ENCODE measurements at regions not wholly inside any gene's neighbourhood (a gene's known extent, or its start where the extent isn't known, plus 50 kb on each side); places are given as distances from the start of the nearest gene placed in this dataset.
"Not testable (repeated sequence)": the region's sequence is repeated elsewhere in the genome, so short reads cannot be mapped to it uniquely, and the experiment has no call there.

DNA sequence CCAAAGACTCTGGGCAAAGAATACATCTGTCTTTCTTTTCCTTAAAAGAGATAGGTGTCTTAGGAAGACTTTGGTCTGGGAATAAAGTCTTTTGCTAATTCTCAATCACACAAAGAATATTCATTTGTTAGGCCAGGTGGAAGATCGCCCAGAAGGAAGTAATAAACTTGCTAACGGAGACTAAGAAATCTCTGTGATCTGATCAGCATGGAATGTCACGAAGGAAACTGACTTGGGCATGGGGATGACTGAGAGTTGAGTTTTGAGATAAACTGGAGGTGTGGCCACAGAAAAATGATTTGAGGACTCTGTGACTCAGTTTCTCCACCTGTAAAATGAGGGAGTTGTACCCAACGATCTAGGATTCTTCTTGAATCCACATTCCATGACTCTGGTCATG, 161.1 kb upstream of the SVIL start:
- peak; percentile 44 for DNase-seq (ENCODE audit: low spot score)

DNA sequence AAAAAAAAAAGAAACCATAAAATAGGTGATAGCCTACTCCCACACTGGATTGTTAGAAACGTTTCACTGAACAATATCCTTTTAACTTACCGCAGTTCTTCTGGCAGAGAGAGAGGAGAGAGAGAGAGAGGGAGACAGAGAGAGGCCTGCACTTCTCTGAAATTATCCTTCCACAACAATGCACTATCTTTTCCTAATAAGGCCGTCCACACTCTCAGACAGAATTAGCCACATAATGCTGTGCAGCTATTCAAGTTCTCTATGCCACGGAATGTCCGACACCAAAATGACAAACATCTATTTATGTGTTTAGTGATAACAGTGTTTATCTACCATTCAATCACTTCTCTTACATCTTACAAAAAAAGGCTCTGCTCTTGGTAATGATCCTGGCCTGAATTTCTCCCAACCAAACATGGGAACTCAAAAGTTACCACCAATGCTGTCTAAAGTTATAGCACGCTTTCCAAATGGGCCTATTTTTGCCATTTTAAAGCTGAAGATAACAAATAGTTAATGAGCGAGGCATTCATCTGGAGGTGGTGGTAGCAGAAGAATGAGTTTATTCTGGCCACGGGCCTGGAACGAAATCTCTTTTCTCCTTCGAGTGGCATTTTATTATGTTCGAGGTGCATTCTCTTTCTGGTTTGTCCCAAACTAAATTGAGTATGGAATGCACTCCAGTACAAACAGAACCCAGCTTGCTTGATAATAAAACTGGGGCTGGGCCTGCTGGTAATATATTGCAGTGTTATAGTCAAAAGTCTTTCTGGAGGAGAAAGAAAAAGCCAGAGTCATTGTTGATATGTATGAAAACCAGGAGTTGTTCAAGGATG, 160.2 kb upstream of the SVIL start:
- no peak for DNase-seq (ENCODE audit: low spot score)

DNA sequence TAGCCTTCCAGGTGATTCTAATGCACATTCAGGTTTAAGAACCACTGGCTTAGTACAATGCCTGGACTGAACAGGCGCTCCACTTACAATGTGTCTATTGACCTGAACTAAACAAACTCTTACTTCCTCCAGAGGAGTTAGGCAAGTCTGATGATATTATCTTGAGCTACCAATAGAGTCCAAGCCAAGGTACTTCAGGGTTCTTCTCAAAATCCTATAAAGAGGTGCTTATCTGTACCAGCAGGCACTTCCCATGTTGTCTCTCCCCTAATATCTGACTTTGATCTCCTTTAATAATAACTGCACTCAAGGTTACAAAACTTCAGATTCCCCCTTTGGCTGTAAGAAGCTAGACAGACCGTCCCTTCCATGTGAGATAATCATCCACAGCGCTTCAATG, 157.0 kb upstream of the SVIL start:
- no peak for DNase-seq (ENCODE audit: low spot score)

DNA sequence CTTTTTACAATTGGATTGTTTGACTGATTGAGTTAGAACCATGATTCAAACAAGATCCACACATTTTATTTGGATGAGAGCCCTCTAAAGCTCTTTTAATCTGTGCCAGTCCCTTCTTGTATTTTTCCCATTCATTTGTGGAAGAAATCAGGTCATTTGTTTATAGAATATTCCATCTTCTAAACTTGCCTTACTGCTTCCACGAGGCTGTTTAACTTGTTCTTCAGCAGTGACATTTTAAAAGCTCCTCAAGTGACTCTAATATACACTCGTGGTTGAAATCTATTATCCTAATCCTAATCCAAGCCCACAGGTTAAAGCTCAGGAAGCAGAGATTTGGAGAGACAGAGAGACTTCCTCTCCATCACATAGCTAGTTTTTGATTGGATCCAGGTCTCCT, 155.4 kb upstream of the SVIL start:
- no peak for DNase-seq (ENCODE audit: low spot score)

DNA sequence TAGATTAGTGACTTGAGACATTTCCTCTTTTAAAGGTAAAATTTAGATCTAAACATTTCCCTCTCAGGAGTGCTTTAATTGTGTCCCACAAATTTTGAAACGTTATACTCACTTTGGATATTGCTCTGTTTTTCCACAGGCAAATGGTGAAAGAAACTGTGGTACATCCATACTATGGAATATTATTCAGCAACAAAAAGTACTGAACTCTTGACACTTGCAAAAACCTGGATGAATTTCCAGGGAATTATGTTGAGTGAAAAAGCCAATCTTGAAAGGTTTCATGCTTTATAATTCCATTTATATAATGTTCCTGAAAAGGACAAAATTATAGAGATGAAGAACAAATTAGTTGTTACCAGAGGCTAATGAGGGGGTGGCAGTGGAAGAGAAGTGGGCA, 153.3 kb upstream of the SVIL start:
- DNase-seq (ENCODE audit: low spot score): no peak

DNA sequence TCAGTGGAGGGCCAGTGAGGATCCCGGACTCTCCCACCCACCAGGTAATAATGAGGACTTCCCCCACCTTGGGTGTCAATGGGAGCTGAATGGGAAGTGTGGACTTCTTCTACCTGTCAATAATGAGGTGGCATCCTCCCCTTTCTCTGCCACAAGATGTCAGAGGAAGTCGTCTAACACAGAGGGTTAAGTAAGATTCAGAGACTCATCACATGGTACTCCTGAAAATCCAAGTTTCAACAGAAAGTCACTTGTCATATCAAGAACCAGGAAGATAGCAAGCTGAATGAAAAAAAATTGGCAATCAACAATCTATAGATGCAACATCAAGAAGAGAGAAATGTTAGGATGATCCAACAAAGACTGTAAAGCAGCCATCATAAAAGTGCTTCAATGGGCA, 150.9 kb upstream of the SVIL start:
- no peak for DNase-seq (ENCODE audit: low spot score)

DNA sequence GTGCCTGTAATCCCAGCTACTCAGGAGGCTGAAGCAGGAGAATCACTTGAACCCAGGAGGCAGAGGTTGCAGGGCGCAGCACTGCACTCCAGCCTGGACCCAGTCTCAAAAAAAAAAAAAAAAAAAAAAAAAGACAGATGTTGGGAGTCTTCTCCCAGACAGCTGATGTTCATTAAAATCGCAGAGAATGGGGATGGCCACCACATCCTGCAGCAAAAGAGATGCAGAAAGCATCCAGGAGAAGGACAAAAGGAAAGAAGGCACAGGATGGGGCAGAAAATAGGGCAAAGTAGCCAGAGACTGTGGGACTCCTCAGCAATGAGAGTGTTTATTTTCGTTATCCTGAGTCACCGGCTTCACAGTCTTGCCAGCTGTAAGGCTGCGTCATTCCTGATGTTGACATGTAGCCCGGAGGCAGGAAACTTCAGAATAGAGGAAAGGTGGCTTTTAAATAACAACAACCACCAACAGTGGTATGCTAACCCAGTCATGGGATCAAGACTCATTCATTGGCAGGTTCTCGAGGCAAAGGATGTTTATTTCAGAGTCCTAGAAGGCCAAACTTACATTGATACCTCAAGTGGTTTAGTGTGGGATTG, 149.5 kb upstream of the SVIL start:
- peak; percentile 98 for DNase-seq (ENCODE audit: low spot score)

DNA sequence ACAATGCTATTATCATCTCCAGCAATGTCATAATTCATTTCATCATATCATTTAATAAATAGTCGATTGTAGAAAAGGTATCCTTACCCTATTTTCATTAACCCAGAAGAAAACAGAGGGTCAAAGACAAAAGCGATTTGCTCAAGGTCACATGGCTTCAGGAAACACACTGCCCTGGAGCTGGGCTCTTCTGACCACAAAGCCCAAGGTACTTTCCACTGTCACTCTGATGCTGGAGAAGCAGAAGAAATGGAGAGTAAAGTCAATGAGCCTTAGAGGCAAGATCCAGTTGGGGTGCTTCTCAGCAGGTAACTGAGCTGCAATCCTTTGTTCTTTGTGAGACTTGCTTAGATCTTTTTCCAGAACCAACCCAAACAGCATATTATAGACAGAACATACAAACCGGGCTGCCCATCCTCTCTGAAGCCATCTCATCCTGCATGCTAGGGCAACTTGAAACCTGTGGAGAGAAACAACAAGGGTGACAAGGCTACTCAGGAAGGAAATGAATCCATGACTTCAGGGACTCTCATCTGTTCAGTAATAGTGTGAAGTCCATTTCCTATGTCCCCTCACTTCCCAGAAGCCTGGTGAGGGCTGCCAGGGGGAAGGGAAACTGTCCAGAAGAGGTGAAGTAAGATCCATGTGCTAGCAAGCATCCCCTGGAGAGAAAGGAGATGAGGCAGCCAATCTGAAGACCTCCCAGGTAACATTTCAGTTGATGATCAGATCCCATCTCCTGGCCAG, 148.6 kb upstream of the SVIL start:
- peak; percentile 25 for DNase-seq (ENCODE audit: low spot score)

DNA sequence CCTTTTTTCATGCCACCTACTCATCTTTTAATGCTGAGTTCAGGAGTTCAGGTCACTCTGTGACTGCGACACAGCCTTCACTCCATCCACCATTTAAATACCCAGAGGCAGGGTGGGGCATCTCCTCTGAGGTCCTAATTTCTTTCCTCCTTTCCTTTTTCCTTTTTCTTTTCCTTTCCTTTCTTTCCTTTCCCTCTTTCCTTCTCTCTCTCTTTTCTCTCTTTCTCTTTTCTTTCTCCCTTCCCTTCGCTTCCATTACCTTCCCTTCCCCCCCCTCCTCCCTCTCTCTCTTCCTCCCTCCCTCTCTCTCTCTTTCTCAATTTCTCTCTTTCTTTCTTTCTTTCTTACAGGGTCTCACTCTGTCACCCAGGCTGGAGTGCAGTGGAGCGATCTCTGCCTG, 145.9 kb upstream of the SVIL start:
- DNase-seq (ENCODE audit: low spot score): no peak

DNA sequence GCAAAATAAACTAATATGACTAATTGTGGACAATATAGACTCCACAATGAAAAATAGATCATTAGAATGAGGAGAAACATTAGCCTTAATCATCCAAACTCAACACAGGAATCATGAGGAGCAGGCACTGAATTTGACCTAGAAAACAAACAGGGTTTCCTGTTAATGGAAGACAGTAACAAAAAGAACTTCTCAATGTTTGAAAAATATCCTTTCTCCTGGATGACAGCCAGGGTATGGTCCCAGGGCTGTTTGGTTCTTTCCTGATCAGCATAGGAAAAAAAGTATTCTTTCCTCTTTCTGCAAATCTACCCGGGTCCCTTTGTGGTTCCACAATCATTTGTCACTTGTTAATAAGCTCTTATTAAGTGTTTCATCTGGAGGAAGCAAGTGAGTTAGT, 145.3 kb upstream of the SVIL start:
- DNase-seq (ENCODE audit: low spot score): no peak

DNA sequence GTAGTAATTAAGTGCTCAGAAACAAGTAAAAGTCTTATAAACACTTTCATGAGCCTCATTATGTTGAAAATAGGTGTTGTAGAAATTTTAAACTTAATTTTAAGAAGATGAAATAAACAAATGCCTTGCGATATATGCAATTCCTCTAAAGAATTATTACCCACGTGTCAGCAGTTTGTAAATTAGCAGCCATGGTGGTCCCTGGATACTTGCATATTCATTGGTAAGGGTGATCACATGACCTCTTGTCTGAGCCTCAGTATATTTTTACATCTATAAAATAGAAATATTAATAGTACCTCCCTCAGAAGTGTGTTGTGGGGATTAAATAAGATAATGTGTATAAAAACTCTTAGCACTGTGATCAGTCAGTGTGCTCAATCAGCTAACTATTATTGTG, 141.5 kb upstream of the SVIL start:
- DNase-seq (ENCODE audit: low spot score): no peak

DNA sequence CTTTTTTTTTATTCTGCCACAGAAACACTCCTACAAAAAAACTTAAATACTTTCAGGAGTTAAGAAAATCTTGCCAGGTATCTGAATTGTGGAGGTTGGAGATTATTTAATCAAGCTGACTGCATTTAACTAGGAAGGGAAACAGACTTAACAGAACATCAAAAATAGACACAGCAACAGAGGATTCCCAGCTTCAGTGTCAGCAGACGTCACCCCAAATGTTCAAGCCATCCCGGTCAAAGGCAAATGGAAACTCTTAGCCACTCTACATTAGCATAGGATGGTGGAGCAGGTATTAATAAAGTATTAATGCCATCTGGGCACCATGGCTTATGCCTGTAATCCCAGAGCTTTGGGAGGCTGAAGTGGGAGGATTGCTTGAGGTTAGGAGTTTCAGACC, 139.7 kb upstream of the SVIL start:
- DNase-seq (ENCODE audit: low spot score): no peak

DNA sequence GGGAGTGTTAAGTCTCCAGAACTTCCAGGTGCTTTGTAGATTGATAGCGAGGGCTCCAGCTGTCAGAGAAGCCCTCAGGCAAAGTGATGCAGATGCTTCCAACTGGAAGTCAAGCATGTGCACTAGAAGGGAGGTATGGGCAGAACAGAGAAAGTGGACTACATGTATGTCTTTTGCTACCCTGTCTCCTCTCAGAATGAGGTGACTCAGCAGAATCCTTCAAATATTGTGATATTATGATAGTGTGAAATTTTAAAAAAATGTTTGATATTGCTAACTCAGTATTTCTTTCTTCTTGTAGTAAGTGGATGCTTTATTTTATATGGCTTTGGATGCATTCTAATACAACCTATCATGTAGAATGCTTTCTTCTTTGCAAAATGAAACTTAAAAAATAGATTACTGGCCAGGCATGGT, 138.9 kb upstream of the SVIL start:
- DNase-seq (ENCODE audit: low spot score): no peak

DNA sequence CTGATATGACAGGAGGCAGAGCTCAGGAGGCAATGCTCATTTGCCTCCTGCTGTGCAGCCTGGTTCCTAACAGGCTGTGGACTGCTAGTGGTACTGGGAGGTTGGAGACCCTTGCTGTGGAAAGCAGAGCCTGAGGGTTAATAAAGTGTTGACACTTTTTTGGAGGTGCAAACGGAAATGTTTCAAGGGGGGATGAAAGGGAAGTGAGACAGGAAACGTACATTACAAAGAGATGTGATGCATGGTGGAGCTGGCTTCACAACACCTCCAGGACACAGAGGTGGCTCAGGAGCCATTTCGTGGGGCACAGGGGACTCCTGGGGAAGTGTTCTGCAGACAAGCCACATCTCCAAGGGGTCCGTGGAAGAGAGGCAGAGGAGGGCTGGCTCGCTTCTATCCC, 137.6 kb upstream of the SVIL start:
- no peak for DNase-seq (ENCODE audit: low spot score)

DNA sequence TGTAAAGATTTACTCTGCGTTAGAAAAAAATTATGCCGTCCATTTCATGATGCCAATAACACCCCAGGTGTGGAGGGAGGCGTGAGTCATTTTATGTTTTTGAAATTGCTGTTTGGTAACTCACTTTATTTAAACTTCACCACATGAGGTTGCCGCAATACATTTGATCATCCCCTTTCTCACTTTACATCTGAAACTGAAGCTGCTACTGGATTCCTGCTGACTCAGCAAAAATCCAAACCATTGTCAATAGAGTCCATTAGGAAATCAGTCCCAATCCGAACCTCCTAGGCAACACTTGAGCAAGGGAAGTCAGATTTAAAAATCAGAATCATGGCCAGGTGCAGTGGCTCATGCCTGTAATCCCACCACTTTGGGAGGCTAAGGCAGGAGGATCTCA, 136.6 kb upstream of the SVIL start:
- DNase-seq (ENCODE audit: low spot score): no peak

DNA sequence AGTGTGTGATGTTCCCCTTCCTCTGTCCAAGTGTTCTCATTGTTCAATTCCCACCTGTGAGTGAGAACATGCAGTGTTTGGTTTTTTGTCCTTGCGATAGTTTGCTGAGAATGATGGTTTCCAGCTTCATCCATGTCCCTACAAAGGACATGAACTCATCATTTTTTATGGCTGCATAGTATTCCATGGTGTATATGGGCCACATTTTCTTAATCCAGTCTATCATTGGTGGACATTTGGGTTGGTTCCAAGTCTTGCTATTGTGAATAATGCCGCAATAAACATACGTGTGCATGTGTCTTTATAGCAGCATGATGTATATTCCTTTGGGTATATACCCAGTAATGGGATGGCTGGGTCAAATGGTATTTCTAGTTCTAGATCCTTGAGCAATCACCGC, 134.5 kb upstream of the SVIL start:
- DNase-seq (ENCODE audit: low spot score): not testable (repeated sequence)

DNA sequence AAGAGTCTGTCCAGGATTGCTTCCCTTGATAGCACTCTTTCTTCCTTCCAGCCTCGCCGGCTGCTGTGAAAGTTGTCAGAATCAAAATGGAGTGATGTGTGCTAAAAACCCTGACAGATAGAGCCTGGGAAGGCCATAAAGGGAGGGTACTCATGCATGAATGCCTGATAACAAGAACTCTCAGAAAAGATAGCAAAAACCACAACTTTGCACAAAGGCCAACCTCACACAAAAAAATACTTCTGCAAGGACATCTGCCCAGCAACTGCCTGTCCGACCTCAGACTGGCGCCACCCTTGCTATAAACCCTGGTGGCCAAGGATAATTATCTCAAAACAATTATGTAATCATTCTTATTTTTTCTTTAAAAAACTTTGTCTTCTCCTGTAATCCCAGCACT, 133.2 kb upstream of the SVIL start:
- no peak for DNase-seq (ENCODE audit: low spot score)

DNA sequence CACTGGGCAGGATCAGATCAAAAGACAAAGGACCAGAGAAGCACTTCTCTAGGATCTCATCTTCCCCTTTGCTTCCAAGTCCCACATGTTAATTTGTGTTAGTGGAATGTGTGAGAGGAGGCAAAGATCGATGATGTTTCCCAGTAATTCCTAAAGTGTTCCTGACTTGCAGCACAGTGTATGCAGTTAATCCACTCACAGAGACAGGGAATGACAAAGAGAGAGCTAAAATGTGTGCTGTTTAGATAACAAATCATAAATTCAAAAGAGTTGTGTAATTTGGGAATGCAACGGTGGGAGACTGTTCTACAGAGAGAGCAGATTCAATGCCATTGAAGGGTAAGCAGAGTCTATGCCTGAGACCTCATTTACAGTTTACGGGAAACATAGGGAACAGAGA, 132.0 kb upstream of the SVIL start:
- DNase-seq (ENCODE audit: low spot score): no peak

DNA sequence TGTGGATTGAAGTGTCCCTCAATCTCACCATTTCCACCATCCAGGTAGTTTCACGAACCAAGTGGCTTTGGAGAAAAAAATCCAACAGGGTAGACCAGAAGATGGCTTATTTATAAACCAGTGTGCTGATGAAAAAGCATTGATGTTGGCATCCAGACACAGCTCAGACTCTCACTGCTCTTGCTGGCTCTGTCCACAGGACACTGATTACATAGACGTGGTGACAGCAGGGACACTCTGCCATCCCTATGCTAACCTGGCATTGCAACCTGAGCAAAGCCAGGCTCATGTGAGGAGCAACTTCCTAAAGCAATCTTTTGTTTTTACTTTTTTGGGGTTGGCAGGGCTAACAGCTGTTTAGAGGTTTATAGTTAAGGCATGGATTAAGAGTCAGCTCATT, 130.6 kb upstream of the SVIL start:
- no peak for DNase-seq (ENCODE audit: low spot score)

DNA sequence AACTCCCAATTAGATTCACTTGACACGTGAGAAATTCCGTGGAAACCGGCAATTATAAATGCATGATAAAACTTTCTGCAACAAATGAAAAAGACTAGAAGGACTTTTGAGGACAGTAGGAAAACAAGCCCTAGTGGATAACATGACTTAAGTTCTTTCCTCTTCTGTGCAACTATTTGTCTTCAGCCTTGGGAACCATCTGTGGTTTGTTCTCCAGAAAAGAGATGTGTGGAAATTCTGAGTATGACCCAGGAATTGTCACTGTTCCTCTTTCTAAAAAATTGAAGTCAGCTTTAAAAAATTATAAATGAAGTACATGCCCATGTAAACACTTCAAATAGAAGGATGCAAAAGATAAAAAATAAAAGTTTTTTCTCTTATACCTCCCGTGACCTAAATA, 128.6 kb upstream of the SVIL start:
- no peak for DNase-seq (ENCODE audit: low spot score)

DNA sequence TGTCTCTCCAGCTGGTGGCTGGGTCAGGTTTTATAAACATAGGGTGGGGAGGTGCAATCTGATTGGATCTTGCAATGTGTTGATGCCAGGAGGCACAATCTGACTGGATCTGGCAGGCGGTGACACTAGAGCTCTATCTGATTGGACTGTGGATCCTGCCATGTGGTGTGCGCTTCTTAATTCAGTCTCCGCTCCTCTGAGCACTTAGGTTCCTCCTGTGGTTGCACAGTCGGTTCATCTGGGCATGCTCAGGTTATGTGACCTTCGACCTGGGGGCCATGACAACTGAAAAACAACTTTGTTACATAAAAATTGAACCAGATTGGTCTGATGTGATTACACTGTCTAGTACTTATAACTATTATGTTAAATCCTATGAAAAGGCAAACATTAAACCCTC, 127.1 kb upstream of the SVIL start:
- DNase-seq (ENCODE audit: low spot score): no peak

DNA sequence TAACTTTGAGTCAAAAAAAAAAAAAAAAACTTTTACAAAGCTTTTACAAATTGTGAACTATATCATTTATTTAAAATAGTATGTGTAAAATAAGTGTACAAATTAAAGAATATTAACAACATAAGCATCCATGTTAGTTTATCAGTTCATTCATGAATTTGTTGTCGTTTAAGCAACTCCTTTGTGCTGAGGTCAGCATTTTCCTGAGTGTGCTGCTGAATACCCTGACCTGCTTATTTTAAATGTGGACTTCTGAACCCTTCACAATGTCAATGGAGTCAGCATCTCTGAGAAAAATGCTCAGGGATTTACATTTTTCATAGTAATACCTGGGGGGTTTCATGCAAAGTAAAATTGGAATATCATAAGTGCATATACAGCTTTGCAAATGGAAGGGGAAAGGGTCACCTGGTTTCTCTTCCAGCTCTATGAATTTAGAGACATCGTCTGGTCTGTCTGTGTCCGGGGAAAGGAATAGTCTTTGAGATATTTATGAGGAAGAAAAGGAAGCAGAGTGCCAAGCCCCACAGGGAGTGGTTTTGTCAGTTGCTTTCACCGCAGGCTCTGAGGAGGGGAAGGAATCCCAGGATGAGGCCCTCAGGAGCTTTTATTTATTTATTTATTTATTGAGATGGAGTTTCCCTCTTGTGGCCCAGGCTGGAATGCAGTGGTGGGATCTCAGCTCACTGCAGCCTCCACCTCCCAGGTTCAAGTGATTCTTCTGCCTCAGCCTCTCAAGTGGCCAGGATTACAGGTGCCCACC, 125.5 kb upstream of the SVIL start:
- DNase-seq (ENCODE audit: low spot score): no peak

Measured in A172 (cell line).